Keratinocyte (primary cell): ENCODE measurements at regions not wholly inside any gene's neighbourhood (a gene's known extent, or its start where the extent isn't known, plus 50 kb on each side); places are given as distances from the start of the nearest gene placed in this dataset.

Experiments used
- EZH2 ChIP-seq: IDR thresholded peaks from one replicate; pipeline ENCODE4 v1.6.1; 2012; ENCODE audit warnings: inconsistent platforms, mild to moderate bottlenecking, low read length, moderate library complexity
- TF ChIP-seq, protein P1 (sequence below), 3 experiments: IDR thresholded peaks in 1 of 3; conservative IDR thresholded peaks in 1 of 3; optimal IDR thresholded peaks in 1 of 3; 2 replicates in 2 of 3; 3 replicates in 1 of 3; pipeline versions ENCODE3 to v1.5.1; 2011; ENCODE audit warnings: low read length in 3 of 3, mild to moderate bottlenecking in 3 of 3, moderate library complexity in 2 of 3, control low read depth in 1 of 3, inconsistent platforms in 1 of 3; ENCODE audit not compliant: insufficient read depth in 2 of 3; ENCODE audit errors: extremely low read depth in 1 of 3

GRCh38 chr11:103803062-103803461, 233.4 kb upstream of the DDI1 start:
- TF ChIP-seq, protein P1, sequence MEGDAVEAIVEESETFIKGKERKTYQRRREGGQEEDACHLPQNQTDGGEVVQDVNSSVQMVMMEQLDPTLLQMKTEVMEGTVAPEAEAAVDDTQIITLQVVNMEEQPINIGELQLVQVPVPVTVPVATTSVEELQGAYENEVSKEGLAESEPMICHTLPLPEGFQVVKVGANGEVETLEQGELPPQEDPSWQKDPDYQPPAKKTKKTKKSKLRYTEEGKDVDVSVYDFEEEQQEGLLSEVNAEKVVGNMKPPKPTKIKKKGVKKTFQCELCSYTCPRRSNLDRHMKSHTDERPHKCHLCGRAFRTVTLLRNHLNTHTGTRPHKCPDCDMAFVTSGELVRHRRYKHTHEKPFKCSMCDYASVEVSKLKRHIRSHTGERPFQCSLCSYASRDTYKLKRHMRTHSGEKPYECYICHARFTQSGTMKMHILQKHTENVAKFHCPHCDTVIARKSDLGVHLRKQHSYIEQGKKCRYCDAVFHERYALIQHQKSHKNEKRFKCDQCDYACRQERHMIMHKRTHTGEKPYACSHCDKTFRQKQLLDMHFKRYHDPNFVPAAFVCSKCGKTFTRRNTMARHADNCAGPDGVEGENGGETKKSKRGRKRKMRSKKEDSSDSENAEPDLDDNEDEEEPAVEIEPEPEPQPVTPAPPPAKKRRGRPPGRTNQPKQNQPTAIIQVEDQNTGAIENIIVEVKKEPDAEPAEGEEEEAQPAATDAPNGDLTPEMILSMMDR (optimal IDR thresholded peaks at IDR 0.05 in 1 of 3, IDR thresholded peaks at IDR 0.05 in 1 of 3, conservative IDR thresholded peaks at IDR 0.05 in 1 of 3; ENCODE audit: extremely low read depth in 1 of 3, insufficient read depth in 2 of 3, low read length in 3 of 3) = no peak
- TF ChIP-seq EZH2 = no peak
